Glutamatergic neuron (in vitro differentiated cells): ENCODE measurements at regions not wholly inside any gene's neighbourhood (a gene's known extent, or its start where the extent isn't known, plus 50 kb on each side); places are given as distances from the start of the nearest gene placed in this dataset.

Experiments
- DNase-seq: peaks from one replicate; pipeline ENCODE4 v3.0.0; 2022
- H3K27ac Mint-ChIP-seq: one replicate; pipeline ENCODE4 v1.8.0; 2020; ENCODE audit warnings: mild to moderate bottlenecking, mixed read lengths, inconsistent platforms; ENCODE audit not compliant: unreplicated experiment
- H3K27me3 Mint-ChIP-seq: one replicate; pipeline ENCODE4 v1.8.0; 2020; ENCODE audit warnings: mild to moderate bottlenecking, moderate library complexity, mixed read lengths, inconsistent platforms; ENCODE audit not compliant: unreplicated experiment
- H3K36me3 Mint-ChIP-seq: one replicate; pipeline ENCODE4 v1.8.0; 2020; ENCODE audit warnings: mild to moderate bottlenecking, mixed read lengths, inconsistent platforms; ENCODE audit not compliant: unreplicated experiment
- H3K4me1 Mint-ChIP-seq: one replicate; pipeline ENCODE4 v1.8.0; 2020; ENCODE audit warnings: mild to moderate bottlenecking, low read depth, mixed read lengths, inconsistent platforms; ENCODE audit not compliant: unreplicated experiment
- H3K4me3 Mint-ChIP-seq: one replicate; pipeline ENCODE4 v1.8.0; 2020; ENCODE audit warnings: mild to moderate bottlenecking, mixed read lengths, inconsistent platforms; ENCODE audit not compliant: unreplicated experiment
- H3K9me3 Mint-ChIP-seq: one replicate; pipeline ENCODE4 v1.8.0; 2020; ENCODE audit warnings: mild to moderate bottlenecking, moderate library complexity, mixed read lengths, inconsistent platforms; ENCODE audit not compliant: unreplicated experiment
- TF ChIP-seq, protein P1 (sequence below): fragments of 200-600 bp; sonication (generic); IDR thresholded peaks from one replicate; pipeline ENCODE4 v1.5.0; 2021; ENCODE audit not compliant: partially characterized antibody, unreplicated experiment

DNA sequence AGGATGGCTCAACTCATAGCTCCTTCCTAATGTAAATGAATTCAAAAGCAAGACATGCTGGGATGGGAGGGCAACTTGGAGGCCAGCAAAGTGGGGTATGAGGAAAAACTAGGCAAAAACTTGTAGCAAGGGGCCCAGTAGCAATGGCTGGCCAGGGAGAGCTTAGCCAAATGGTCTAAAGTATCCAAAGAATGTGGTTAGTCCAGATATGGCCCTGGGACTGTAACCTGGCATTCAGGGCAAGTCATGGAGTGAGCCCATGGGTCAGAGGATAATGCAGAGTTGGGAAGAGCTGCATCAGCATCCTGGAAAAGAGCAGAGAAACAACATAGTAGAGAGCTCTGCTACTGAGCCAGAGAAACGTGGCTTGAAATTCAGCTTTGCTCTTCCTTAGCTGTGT, 191.7 kb downstream of the SUCLA2 start:
- DNase-seq, result no peak
- Mint-ChIP-seq H3K4me1 (no peaks in the 10 kb centered on the region), H3K27me3 (peaks cover 3% of the 10 kb centered on the region), H3K36me3 (no peaks in the 10 kb centered on the region), H3K27ac (no peak overlapping the region), H3K9me3 (peaks cover 3% of the 10 kb centered on the region), H3K4me3 (no peak overlapping the region)
- TF ChIP-seq, protein P1, sequence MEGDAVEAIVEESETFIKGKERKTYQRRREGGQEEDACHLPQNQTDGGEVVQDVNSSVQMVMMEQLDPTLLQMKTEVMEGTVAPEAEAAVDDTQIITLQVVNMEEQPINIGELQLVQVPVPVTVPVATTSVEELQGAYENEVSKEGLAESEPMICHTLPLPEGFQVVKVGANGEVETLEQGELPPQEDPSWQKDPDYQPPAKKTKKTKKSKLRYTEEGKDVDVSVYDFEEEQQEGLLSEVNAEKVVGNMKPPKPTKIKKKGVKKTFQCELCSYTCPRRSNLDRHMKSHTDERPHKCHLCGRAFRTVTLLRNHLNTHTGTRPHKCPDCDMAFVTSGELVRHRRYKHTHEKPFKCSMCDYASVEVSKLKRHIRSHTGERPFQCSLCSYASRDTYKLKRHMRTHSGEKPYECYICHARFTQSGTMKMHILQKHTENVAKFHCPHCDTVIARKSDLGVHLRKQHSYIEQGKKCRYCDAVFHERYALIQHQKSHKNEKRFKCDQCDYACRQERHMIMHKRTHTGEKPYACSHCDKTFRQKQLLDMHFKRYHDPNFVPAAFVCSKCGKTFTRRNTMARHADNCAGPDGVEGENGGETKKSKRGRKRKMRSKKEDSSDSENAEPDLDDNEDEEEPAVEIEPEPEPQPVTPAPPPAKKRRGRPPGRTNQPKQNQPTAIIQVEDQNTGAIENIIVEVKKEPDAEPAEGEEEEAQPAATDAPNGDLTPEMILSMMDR, result no peak

DNA sequence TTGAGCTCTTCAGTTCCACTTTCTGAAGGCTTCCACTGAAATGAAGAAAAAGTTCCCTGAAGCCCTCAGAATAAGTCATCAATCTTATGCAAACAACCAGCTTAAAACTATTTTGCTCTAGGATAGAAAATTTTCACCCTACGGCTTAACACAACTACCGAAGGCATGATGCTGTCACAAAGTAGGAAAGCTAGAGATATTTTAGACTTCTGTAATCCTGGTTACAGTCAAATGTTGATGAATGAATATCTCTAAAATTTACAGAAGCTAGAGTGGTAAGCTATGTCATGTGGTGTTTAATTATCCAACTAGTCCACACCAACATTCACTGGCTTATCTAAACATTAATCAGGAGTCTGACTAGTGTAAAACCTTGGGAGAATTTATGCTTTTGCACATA, 197.9 kb downstream of the SUCLA2 start:
- Mint-ChIP-seq H3K27ac (no peak overlapping the region), H3K27me3 (peaks cover 4% of the 10 kb centered on the region), H3K9me3 (peaks cover 2% of the 10 kb centered on the region), H3K36me3 (no peaks in the 10 kb centered on the region), H3K4me1 (no peaks in the 10 kb centered on the region), H3K4me3 (no peak overlapping the region)
- no peak for DNase-seq
- TF ChIP-seq, protein P1, result no peak

DNA sequence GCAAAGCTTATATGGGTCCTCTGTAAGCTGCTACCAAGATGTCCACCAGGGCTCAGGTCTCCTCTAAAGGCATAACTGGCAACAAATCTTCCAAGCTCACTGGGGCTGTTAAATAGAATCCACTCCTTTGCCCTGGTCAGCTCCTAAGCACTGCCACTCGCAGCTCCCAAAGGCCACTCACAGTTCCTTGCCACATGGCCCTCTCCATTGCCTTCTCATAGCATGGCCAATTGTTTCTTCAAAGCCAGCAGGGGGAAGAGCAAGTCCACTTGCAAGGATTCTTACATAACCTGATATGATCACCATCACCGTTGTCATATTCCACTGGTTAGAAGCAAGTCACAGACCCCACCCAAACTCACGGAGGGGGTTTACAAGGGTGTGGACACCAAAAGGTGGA, 199.5 kb downstream of the SUCLA2 start:
- TF ChIP-seq, protein P1, result no peak
- H3K4me1 Mint-ChIP-seq, result no peaks in the 10 kb centered on the region
- no peak overlapping the region for H3K4me3 Mint-ChIP-seq
- H3K27ac Mint-ChIP-seq, result no peak overlapping the region
- no peaks in the 10 kb centered on the region for H3K36me3 Mint-ChIP-seq
- peaks cover 4% of the 10 kb centered on the region for H3K27me3 Mint-ChIP-seq
- H3K9me3 Mint-ChIP-seq, result peaks cover 2% of the 10 kb centered on the region
- no peak for DNase-seq

DNA sequence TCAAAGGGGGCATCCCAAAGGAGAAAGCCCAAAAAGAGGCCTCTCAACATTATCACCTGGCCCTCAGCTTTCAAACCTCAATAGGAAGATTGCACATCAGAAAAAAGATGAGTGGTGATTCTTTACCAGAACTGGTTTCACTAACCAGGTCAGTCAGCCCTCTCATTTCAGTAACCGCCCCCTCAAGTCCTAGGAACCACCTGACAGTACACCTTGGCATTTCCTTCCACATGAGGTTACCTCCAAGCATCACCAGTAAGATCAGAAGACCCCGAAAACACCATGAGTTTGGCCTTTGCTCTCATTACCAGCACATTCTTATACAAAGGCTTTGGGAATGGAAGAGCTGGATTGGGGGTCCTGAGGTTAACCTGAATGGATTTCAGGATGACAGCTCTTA, 200.5 kb downstream of the SUCLA2 start:
- no peak for DNase-seq

DNA sequence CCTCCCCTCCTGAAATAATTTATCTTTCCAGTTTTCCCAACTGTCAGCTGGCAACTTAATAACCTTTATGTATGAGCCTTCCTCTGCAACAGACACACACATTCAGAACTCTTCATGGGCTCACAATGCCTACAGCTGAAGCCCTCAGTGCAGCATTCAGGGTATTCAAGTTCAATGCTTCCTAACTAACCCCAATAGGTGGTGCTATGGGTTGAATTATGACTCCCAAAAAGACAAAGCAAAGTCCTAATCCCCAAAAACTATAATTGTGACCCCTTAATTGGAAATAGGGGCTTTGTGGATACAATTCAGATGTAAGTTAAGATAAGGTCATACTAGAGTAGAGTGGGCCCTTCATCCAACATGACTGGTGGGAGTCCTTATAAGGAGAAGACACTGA, 202.2 kb downstream of the SUCLA2 start:
- Mint-ChIP-seq H3K4me3 (no peak overlapping the region), H3K27me3 (peaks cover 3% of the 10 kb centered on the region), H3K9me3 (no peaks in the 10 kb centered on the region), H3K36me3 (no peaks in the 10 kb centered on the region), H3K4me1 (no peaks in the 10 kb centered on the region), H3K27ac (no peak overlapping the region)
- TF ChIP-seq, protein P1, result no peak
- DNase-seq, result no peak

More for the DNA sequence above, 200.5 kb downstream of the SUCLA2 start:
- Mint-ChIP-seq H3K36me3 (no peaks in the 10 kb centered on the region), H3K4me1 (no peaks in the 10 kb centered on the region), H3K4me3 (no peak overlapping the region), H3K9me3 (peaks cover 2% of the 10 kb centered on the region), H3K27ac (no peak overlapping the region), H3K27me3 (peaks cover 4% of the 10 kb centered on the region)
- TF ChIP-seq, protein P1, result no peak
